Panc1 (cell line): ENCODE measurements at regions not wholly inside any gene's neighbourhood (a gene's known extent, or its start where the extent isn't known, plus 50 kb on each side); places are given as distances from the start of the nearest gene placed in this dataset.

Experiments
- ATAC-seq: fragments of 200-7000 bp; cut with Tn5 transposase; 2 replicates; pipeline ENCODE4 v1.9.1; 2020; ENCODE audit warnings: mild to moderate bottlenecking, moderate library complexity
- BruUV-seq: library from RNA; stranded (reverse); fragments of 400-500 nt; replicated peaks from 2 replicates; lab custom pipeline; 2021; lab: Mats Ljungman, UMichigan
- CTCF ChIA-PET: fragments of 300-600 bp; sonication (Branson Sonifier 250); formaldehyde crosslinking; loops from one replicate; lab custom pipeline; 2022; ENCODE audit warnings: antibody characterized with exemption; lab: Charles Lee
- POLR2A ChIA-PET: fragments of 300-600 bp; sonication (Branson Sonifier 250); formaldehyde crosslinking; loops from one replicate; lab custom pipeline; 2022; ENCODE audit warnings: antibody characterized with exemption; lab: Charles Lee
- DNase-seq: peaks from one replicate; pipeline ENCODE4 v3.0.0-alpha.2; 2010; ENCODE audit warnings: low read depth, low spot score
- H3K27ac ChIP-seq: 2 replicates; pipeline ENCODE4 v1.5.1; 2011; ENCODE audit warnings: mild to moderate bottlenecking, low read length, inconsistent platforms
- H3K27me3 ChIP-seq: fragments of 200-500 bp; sonication (Bioruptor generic); 2 replicates; pipeline ENCODE4 v1.6.0; 2014; ENCODE audit warnings: low read length, inconsistent platforms; ENCODE audit not compliant: control insufficient read depth, insufficient read depth
- H3K36me3 ChIP-seq: fragments of 200-500 bp; sonication (Bioruptor generic); 2 replicates; pipeline ENCODE4 v1.5.1; 2014; ENCODE audit warnings: inconsistent platforms, mild to moderate bottlenecking, low read length, moderate library complexity; ENCODE audit not compliant: control insufficient read depth, insufficient read depth
- H3K4me1 ChIP-seq: 2 replicates; pipeline ENCODE4 v1.5.1; 2011; ENCODE audit warnings: inconsistent platforms, mild to moderate bottlenecking, low read length, moderate library complexity; ENCODE audit not compliant: control insufficient read depth, insufficient read depth
- H3K4me3 ChIP-seq, 2 experiments: 2 replicates each; pipeline ENCODE4 v1.5.1; 2011 to 2012; ENCODE audit warnings: low read depth in 2 of 2, low read length in 2 of 2, mild to moderate bottlenecking in 2 of 2, inconsistent platforms in 1 of 2, moderate library complexity in 1 of 2
- H3K9me3 ChIP-seq: fragments of 200-500 bp; sonication (Bioruptor generic); 2 replicates; pipeline ENCODE4 v1.5.1; 2014; ENCODE audit warnings: low read depth, mild to moderate bottlenecking, inconsistent platforms, low read length, moderate library complexity; ENCODE audit not compliant: control insufficient read depth, insufficient read depth
- POLR2AphosphoS5 ChIP-seq: IDR thresholded peaks from 2 replicates; pipeline ENCODE4 v1.6.1; 2012; ENCODE audit warnings: mild to moderate bottlenecking, low read depth, low read length, moderate library complexity
- SIN3A ChIP-seq: IDR thresholded peaks from 2 replicates; pipeline ENCODE4 v1.6.1; 2012; ENCODE audit warnings: low read depth, mild to moderate bottlenecking, low read length, moderate library complexity, borderline replicate concordance; ENCODE audit not compliant: insufficient read depth
- TCF7L2 ChIP-seq: IDR thresholded peaks from 2 replicates; pipeline ENCODE4 v1.6.1; 2011; ENCODE audit warnings: mild to moderate bottlenecking, low read depth, low read length, inconsistent platforms
- in situ Hi-C: cut with HindIII; loops from 2 replicates; pipeline ENCODE4 v1.10.0; 2016; ENCODE audit warnings: low sequenced_read_pairs, low pct_unique_long_range_greater_than_20kb
- intact Hi-C: fragments of 100-400 bp; cut with micrococcal nuclease; formaldehyde crosslinking; loops from one replicate; pipeline ENCODE4 v1.10.0; 2022; ENCODE audit not compliant: unreplicated experiment
- TF ChIP-seq, protein P1 (sequence below): fragments of 450-650 bp; IDR thresholded peaks from 2 replicates; pipeline ENCODE4 v1.5.1; 2017; ENCODE audit warnings: mild to moderate bottlenecking
- TF ChIP-seq, protein P2 (sequence below), 2 experiments: IDR thresholded peaks; 2 replicates each; pipeline ENCODE4 v1.6.1; 2011 to 2012; ENCODE audit warnings: low read depth in 2 of 2, control low read depth in 1 of 2, low read length in 1 of 2, mild to moderate bottlenecking in 1 of 2, moderate library complexity in 1 of 2; ENCODE audit not compliant: insufficient read depth in 1 of 2

DNA sequence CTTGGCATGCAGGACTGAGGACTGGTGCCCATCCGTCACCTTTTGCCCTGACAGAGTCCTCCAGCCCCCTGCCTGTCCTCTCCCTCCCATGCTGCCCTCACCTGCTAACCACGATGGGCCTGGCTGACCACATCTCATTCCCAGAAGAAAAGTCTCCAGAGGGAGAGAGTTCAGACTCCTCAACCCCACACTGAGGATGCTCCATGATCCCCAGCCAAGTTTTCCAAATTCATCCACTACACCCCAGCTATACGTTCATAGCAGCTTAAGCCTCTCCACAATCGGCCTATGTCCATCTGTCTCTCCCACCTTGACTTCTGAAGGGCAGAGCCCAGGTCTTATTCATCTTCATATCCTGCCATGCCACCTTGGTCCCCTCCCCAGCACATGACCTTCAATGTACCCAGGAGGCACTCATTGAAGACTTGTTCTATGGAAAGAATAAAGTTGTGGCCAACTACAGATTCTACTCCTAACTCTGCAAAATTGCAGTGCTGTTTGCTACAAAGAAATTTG, 115.6 kb upstream of the ID2 start:
- no peak overlapping the region for H3K27ac ChIP-seq
- intact Hi-C loops, result no loop called here
- H3K9me3 ChIP-seq, result no peaks in the 10 kb centered on the region
- no peak for DNase-seq
- ChIA-PET CTCF (no interaction called here), POLR2A (no interaction called here)
- in situ Hi-C loops, result no loop called here
- TF ChIP-seq POLR2AphosphoS5 (no peak), SIN3A (no peak), TCF7L2 (no peak)
- TF ChIP-seq, protein P1, sequence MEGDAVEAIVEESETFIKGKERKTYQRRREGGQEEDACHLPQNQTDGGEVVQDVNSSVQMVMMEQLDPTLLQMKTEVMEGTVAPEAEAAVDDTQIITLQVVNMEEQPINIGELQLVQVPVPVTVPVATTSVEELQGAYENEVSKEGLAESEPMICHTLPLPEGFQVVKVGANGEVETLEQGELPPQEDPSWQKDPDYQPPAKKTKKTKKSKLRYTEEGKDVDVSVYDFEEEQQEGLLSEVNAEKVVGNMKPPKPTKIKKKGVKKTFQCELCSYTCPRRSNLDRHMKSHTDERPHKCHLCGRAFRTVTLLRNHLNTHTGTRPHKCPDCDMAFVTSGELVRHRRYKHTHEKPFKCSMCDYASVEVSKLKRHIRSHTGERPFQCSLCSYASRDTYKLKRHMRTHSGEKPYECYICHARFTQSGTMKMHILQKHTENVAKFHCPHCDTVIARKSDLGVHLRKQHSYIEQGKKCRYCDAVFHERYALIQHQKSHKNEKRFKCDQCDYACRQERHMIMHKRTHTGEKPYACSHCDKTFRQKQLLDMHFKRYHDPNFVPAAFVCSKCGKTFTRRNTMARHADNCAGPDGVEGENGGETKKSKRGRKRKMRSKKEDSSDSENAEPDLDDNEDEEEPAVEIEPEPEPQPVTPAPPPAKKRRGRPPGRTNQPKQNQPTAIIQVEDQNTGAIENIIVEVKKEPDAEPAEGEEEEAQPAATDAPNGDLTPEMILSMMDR, result no peak
- TF ChIP-seq, protein P2, sequence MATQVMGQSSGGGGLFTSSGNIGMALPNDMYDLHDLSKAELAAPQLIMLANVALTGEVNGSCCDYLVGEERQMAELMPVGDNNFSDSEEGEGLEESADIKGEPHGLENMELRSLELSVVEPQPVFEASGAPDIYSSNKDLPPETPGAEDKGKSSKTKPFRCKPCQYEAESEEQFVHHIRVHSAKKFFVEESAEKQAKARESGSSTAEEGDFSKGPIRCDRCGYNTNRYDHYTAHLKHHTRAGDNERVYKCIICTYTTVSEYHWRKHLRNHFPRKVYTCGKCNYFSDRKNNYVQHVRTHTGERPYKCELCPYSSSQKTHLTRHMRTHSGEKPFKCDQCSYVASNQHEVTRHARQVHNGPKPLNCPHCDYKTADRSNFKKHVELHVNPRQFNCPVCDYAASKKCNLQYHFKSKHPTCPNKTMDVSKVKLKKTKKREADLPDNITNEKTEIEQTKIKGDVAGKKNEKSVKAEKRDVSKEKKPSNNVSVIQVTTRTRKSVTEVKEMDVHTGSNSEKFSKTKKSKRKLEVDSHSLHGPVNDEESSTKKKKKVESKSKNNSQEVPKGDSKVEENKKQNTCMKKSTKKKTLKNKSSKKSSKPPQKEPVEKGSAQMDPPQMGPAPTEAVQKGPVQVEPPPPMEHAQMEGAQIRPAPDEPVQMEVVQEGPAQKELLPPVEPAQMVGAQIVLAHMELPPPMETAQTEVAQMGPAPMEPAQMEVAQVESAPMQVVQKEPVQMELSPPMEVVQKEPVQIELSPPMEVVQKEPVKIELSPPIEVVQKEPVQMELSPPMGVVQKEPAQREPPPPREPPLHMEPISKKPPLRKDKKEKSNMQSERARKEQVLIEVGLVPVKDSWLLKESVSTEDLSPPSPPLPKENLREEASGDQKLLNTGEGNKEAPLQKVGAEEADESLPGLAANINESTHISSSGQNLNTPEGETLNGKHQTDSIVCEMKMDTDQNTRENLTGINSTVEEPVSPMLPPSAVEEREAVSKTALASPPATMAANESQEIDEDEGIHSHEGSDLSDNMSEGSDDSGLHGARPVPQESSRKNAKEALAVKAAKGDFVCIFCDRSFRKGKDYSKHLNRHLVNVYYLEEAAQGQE (IDR thresholded peaks at IDR 0.05; ENCODE audit: insufficient read depth in 1 of 2, low read depth in 2 of 2, low read length in 1 of 2), result no peak
- no peak overlapping the region for H3K4me3 ChIP-seq
- H3K4me1 ChIP-seq, result no peaks in the 10 kb centered on the region
- no peak for ATAC-seq
- H3K36me3 ChIP-seq, result no peaks in the 10 kb centered on the region
- H3K27me3 ChIP-seq, result no peaks in the 10 kb centered on the region
- no TSS peak for BruUV-seq

DNA sequence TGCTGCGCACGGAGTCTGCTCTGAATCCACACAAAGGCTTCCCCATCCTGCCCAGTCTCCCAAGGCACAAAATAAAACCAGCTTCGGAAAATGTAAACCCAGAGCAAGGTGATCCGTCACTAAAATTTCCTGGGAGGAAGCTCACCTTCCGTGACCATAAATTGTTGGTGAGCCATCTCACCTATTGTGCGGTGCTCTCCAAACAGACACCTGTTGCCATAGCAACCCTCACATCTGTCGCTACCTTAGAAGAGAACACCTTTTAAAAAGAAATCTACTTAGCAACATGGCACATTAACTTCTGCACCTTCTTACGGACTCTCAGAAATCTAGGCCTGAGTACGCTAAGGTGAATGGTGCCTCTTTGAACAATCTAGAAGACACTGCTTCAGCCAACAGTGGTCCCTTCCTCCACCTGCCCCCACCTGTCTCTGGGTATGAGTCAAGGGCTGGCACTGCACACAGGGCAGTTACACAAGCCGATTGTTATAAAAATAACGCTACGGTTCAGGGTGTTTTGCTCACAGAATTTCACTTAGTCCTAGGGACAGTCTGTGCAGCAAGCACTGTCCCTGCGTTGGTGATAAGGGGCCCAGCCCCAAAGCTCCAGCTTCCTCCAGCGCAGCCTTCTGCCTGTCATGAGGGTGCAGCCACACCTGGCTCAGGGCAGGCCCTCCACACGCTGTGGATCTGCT, 114.9 kb upstream of the ID2 start:
- DNase-seq (no peak), ATAC-seq (no peak)
- H3K36me3 ChIP-seq, result no peaks in the 10 kb centered on the region
- no peak for TF ChIP-seq POLR2AphosphoS5
- no peak for TF ChIP-seq TCF7L2
- TF ChIP-seq, protein P2 (IDR thresholded peaks at IDR 0.05; ENCODE audit: insufficient read depth in 1 of 2, low read depth in 2 of 2, low read length in 1 of 2), result no peak
- TF ChIP-seq, protein P1, result no peak
- no peak for TF ChIP-seq SIN3A
- H3K4me1 ChIP-seq, result no peaks in the 10 kb centered on the region
- no peak overlapping the region for H3K27ac ChIP-seq
- in situ Hi-C loops, result no loop called here
- ChIA-PET POLR2A (no interaction called here), CTCF (no interaction called here)
- H3K9me3 ChIP-seq, result no peaks in the 10 kb centered on the region
- BruUV-seq, result no TSS peak
- H3K27me3 ChIP-seq, result no peaks in the 10 kb centered on the region
- no peak overlapping the region for H3K4me3 ChIP-seq
- intact Hi-C loops, result no loop called here
